Colonic mucosa (tissue), 4 donors: ENCODE measurements at regions not wholly inside any gene's neighbourhood (a gene's known extent, or its start where the extent isn't known, plus 50 kb on each side); places are given as distances from the start of the nearest gene placed in this dataset.
"Not testable (repeated sequence)": the region's sequence is repeated elsewhere in the genome, so short reads cannot be mapped to it uniquely, and the experiment has no call there.

ENCODE experiments used
- DNase-seq: peaks from one replicate; pipeline ENCODE4 v3.0.0-alpha.2; 2020
- H3K27ac ChIP-seq: fragments of 200-600 bp; one replicate; pipeline ENCODE4 v1.8.0; 2021
- H3K27me3 ChIP-seq: fragments of 200-600 bp; one replicate; pipeline ENCODE4 v1.8.0; 2021
- H3K36me3 ChIP-seq: fragments of 200-600 bp; one replicate; pipeline ENCODE4 v1.8.0; 2021
- H3K4me1 ChIP-seq: fragments of 200-600 bp; one replicate; pipeline ENCODE4 v1.8.0; 2021; ENCODE audit warnings: mild to moderate bottlenecking
- H3K4me3 ChIP-seq: fragments of 200-600 bp; one replicate; pipeline ENCODE4 v1.8.0; 2021
- H3K9ac ChIP-seq, 2 donors: one replicate each; pipeline ENCODE4 v1.7.0; 2013; ENCODE audit warnings: control low read depth in 2 of 2, low read depth in 2 of 2, low read length in 2 of 2
- H3K9me3 ChIP-seq: fragments of 200-600 bp; one replicate; pipeline ENCODE4 v1.8.0; 2021
- intact Hi-C: fragments of 100-400 bp; cut with DNase I; formaldehyde crosslinking; loops from one replicate; pipeline ENCODE4 v1.14.1; 2022
- TF ChIP-seq, protein P1 (sequence below): fragments of 200-600 bp; IDR thresholded peaks from one replicate; pipeline ENCODE4 v1.8.0; 2022; ENCODE audit warnings: antibody characterized with exemption, mild to moderate bottlenecking
- donor health status: healthy.
- donor health status: DM: no; HTN: no; CAD: no.
- donor health status: DM: no; HTN: no; CAD: no.

DNA sequence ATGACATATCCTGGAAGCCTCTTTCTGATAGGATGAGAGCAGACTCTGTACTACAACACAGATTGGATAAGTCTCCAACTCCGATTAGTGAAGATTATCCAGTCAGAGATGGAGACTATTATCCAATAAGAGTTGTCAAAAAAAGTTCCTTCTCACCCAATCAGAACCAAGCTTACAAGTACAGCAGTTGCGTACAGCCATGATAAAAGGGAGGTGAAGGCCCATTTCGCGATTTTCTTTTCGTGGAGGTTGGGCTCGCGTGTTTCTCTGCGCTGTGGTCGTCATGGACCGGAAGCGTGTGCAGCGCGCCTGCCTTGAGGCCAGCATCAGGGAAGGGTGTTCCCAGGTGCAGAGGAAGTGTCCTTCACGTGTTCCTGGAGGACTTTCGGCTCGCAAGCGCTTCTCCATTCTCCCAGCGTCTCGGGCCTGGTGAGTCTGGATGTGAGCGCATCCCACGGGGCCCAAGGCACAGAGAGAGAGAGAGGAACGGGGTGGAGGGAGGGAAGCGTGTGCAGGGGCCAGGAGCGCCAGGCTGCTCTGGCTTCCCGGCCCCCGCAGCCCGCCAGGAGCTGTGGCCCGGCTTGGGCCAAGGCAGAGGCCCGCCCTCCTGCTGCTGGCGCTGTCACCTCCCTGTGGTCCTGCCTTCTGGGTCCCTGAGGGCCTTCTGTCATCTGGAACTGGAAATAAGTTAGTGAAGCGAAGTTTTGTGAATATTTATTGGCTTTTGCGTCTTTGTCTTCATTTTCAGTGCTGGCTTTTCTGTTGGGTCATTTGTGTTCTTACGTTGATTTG, 53.9 kb downstream of the CDRT15L2 start:
- H3K4me1 ChIP-seq, intact Hi-C loops, H3K9me3 ChIP-seq, H3K36me3 ChIP-seq, DNase-seq, H3K27ac ChIP-seq, H3K9ac ChIP-seq, H3K4me3 ChIP-seq, H3K27me3 ChIP-seq: not testable (repeated sequence)

DNA sequence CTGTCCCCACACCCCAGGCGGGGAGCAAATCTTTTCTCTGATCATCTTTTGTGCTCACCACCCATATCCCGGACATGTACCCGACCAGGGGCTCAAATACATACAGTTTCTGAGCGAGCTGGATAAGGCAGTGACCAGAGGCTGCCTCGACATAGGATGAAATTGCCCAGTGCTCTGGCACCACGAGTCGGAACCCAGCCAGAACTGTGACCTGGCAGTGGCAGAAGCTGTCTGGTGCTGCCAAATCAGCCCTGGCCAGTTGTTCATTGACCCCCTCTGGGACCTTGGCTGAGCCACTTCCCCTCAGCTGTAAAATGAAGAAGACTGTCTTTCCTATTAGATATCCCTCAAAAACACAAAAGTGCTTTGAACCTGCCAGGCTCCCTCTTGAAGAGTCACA, 60.6 kb downstream of the CDRT15L2 start:
- H3K27ac ChIP-seq, H3K36me3 ChIP-seq, DNase-seq, H3K9me3 ChIP-seq, H3K9ac ChIP-seq, intact Hi-C loops, H3K4me1 ChIP-seq, H3K27me3 ChIP-seq, H3K4me3 ChIP-seq: not testable (repeated sequence)

DNA sequence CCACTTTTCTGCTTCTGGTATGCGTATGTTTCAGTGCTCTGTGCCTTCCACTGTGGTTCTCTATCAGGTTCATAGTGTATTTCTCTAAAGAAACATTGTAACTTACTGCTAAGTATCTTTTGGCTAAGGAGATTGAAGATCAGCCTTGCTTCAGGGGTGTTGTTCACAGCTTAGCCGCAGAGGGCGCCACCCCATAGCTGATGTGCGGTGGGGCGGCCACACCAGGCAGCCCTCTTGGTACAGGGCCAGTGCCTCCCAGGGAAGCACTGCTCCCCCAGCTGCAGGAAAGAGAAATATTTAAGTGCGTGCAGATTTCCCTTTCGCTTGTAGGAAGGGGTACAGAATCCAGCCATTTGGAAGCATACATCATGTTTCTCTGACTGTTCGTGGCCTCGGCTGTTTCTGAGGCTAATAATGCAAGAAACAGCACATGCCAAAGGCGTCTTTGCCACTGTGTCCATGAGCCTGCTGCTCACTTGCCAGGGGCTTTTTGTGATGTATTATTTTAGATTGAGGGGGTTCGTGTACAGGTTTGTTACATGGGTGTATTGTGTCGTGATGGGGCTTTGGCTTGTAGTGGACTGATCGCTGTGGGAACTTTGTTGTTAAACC, 67.2 kb downstream of the CDRT15L2 start:
- TF ChIP-seq, protein P1, sequence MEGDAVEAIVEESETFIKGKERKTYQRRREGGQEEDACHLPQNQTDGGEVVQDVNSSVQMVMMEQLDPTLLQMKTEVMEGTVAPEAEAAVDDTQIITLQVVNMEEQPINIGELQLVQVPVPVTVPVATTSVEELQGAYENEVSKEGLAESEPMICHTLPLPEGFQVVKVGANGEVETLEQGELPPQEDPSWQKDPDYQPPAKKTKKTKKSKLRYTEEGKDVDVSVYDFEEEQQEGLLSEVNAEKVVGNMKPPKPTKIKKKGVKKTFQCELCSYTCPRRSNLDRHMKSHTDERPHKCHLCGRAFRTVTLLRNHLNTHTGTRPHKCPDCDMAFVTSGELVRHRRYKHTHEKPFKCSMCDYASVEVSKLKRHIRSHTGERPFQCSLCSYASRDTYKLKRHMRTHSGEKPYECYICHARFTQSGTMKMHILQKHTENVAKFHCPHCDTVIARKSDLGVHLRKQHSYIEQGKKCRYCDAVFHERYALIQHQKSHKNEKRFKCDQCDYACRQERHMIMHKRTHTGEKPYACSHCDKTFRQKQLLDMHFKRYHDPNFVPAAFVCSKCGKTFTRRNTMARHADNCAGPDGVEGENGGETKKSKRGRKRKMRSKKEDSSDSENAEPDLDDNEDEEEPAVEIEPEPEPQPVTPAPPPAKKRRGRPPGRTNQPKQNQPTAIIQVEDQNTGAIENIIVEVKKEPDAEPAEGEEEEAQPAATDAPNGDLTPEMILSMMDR = peak; percentile 36
- H3K4me3 ChIP-seq, H3K27me3 ChIP-seq, H3K27ac ChIP-seq, DNase-seq, intact Hi-C loops, H3K4me1 ChIP-seq, H3K9ac ChIP-seq, H3K36me3 ChIP-seq, H3K9me3 ChIP-seq: not testable (repeated sequence)

DNA sequence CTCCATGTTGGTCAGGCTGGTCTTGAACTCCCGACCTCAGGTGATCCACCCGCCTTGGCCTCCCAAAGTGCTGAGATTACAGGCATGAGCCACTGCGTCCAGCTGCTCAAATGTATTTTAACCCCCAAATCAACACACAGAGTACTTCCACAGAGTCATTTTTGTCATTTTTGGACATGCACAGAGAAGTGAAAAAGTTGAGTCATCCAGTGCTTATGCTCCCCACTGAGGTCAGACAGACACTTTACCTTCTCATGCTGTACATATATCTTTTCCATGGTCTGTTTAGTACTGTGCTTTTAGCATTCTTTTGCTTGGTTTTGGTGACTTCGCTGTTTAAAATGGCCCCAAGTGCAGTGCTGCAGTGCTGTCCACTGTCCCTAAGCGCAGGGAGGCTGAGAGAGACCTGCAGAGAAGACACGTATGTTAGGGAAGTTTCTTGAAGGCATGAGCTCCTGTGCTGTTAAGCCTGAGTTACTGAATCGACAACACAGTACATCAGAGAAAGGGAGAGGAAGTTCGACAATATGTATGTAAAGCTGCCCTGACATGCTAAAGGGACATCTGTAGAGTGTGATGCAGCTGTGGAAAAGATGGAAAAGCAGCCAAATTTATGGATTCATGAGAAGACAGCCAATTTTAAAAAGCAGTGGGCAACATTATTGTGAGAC, 69.7 kb downstream of the CDRT15L2 start:
- H3K27ac ChIP-seq, DNase-seq: not testable (repeated sequence)

DNA sequence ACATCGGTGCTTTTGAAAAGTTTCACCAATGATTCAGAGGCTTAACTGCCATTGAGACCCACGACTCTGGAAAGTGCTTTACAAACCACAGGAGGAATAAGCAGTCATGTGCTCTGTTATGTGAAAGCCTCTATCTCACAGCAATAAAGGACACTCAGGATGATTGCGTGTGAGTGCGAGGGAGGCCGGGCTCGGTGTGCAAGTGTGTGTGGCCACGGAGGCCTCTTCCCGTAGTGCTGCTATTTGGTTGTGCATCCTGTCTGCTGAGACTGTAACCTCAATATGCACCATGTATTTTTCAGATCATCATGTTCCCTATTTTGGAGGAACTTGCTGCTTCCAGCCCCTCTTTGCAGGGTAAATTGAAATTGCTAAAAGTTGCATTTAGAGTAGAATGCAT, 71.5 kb downstream of the CDRT15L2 start:
- H3K4me1 ChIP-seq, DNase-seq, H3K27me3 ChIP-seq, intact Hi-C loops, H3K27ac ChIP-seq, H3K9me3 ChIP-seq, H3K4me3 ChIP-seq, H3K9ac ChIP-seq, H3K36me3 ChIP-seq: not testable (repeated sequence)

More for the DNA sequence above, 69.7 kb downstream of the CDRT15L2 start:
- H3K36me3 ChIP-seq, H3K4me3 ChIP-seq, intact Hi-C loops, H3K9ac ChIP-seq, H3K9me3 ChIP-seq, H3K27me3 ChIP-seq, H3K4me1 ChIP-seq: not testable (repeated sequence)

GRCh38 chr17:20651736-20652135, 72.2 kb downstream of the CDRT15L2 start:
- H3K9ac ChIP-seq, H3K4me1 ChIP-seq, intact Hi-C loops, H3K27ac ChIP-seq, H3K4me3 ChIP-seq, H3K9me3 ChIP-seq, DNase-seq, H3K27me3 ChIP-seq, H3K36me3 ChIP-seq: not testable (repeated sequence)

DNA sequence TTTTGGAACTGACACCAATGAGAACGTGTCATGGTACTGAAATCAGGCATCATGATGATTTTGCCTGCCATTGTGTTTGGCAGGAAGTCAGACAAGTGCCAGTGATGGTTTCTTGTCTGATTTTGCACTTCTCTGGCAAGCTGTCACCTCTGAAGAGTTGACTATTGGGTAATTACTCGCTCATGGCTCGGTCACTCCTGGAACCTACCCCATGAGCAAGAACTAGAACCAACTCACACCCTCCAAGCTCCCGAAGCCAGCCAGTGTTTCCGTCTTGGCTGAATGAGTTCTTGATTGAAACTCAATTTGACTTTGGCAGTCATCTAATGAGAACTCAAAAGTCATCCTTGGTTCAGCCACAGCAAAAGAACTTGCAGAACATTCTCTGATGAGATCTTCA, 73.9 kb downstream of the CDRT15L2 start:
- H3K27ac ChIP-seq, intact Hi-C loops, DNase-seq, H3K27me3 ChIP-seq, H3K4me1 ChIP-seq, H3K36me3 ChIP-seq, H3K9ac ChIP-seq, H3K4me3 ChIP-seq, H3K9me3 ChIP-seq: not testable (repeated sequence)

- H3K27ac ChIP-seq, H3K27me3 ChIP-seq, H3K4me1 ChIP-seq, H3K9ac ChIP-seq, H3K4me3 ChIP-seq, intact Hi-C loops, H3K36me3 ChIP-seq, DNase-seq, H3K9me3 ChIP-seq: not testable (repeated sequence)
These were observed 74.6 kb downstream of the CDRT15L2 start for GRCh38 chr17:20654114-20654513.

DNA sequence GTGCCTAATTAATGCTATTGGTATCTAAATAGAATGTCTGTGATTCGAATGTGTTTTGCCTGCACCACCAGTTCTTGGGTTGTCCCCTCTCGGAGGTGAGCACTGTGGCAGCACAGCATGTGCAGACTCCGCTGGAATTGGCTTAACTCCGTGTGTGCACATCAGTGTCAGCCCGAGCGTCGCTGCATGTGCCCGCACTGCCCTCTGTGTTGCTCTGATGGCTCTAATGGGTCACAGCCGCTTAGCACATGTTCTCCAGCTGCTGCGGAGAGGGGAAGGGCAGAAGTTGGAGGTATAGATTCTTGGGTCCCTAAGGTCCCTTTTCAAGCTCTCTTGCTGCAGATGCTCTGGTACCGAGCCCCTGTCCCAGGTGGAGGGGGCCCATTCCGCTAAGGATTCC, 75.1 kb downstream of the CDRT15L2 start:
- H3K9me3 ChIP-seq, H3K9ac ChIP-seq, intact Hi-C loops: not testable (repeated sequence)

GRCh38 chr17:20665103-20665955, 85.8 kb downstream of the CDRT15L2 start:
- intact Hi-C loops, H3K27me3 ChIP-seq, H3K27ac ChIP-seq: not testable (repeated sequence)

More for the DNA sequence above, 75.1 kb downstream of the CDRT15L2 start:
- DNase-seq, H3K4me3 ChIP-seq, H3K27me3 ChIP-seq, H3K4me1 ChIP-seq, H3K36me3 ChIP-seq, H3K27ac ChIP-seq: not testable (repeated sequence)

GRCh38 chr17:20666689-20667088, 87.2 kb downstream of the CDRT15L2 start:
- H3K27me3 ChIP-seq, H3K9me3 ChIP-seq, H3K9ac ChIP-seq, H3K36me3 ChIP-seq, intact Hi-C loops, H3K4me1 ChIP-seq, DNase-seq, H3K27ac ChIP-seq, H3K4me3 ChIP-seq: not testable (repeated sequence)

More at GRCh38 chr17:20665103-20665955, 85.8 kb downstream of the CDRT15L2 start:
- H3K9ac ChIP-seq, H3K36me3 ChIP-seq, H3K4me1 ChIP-seq, DNase-seq, H3K4me3 ChIP-seq, H3K9me3 ChIP-seq: not testable (repeated sequence)

DNA sequence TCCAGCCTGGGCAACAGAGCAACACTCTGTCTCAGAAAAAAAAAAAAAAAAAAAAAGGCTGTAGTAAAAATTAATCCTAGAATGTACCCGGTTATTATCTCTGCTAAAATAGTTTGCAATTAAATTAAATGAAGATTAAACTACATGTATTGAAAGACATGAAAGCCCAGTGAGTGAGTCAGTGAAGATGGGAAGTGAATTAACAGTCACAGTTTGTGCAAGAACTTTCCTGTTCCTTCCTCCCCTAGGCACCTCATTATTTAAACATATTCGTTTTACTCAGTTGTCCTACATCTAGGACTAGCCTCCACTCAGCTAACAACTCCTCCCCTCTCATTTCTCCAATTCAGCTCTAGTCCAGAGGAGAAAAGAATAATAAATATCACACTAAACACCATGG, 88.2 kb downstream of the CDRT15L2 start:
- H3K9me3 ChIP-seq, DNase-seq, H3K27ac ChIP-seq, H3K27me3 ChIP-seq, H3K9ac ChIP-seq, H3K4me3 ChIP-seq, H3K4me1 ChIP-seq, H3K36me3 ChIP-seq, intact Hi-C loops: not testable (repeated sequence)
